H9 (cell line): ENCODE measurements at regions not wholly inside any gene's neighbourhood (a gene's known extent, or its start where the extent isn't known, plus 50 kb on each side); places are given as distances from the start of the nearest gene placed in this dataset.

Source experiments
- DNase-seq: peaks from one replicate; pipeline ENCODE4 v3.0.0-alpha.2; 2017
- H2AFZ ChIP-seq: one replicate; pipeline ENCODE4 v1.6.1; 2013; ENCODE audit warnings: mild to moderate bottlenecking, low read length, control low read depth, moderate library complexity
- H2AK5ac ChIP-seq: 2 replicates; pipeline ENCODE4 v1.6.1; 2013; ENCODE audit warnings: low read length, control low read depth, mixed read lengths; ENCODE audit not compliant: insufficient read length
- H2BK120ac ChIP-seq: one replicate; pipeline ENCODE4 v1.6.1; 2013; ENCODE audit warnings: low read depth, mild to moderate bottlenecking, low read length, control low read depth, inconsistent platforms; ENCODE audit not compliant: poor library complexity, severe bottlenecking
- H2BK12ac ChIP-seq: 2 replicates; pipeline ENCODE4 v1.6.1; 2013; ENCODE audit warnings: low read length, control low read depth, mixed read lengths, low read depth; ENCODE audit not compliant: insufficient read length
- H2BK15ac ChIP-seq: 2 replicates; pipeline ENCODE4 v1.6.1; 2013; ENCODE audit warnings: low read depth, low read length, control low read depth
- H2BK20ac ChIP-seq: one replicate; pipeline ENCODE4 v1.6.1; 2013; ENCODE audit warnings: low read depth, mild to moderate bottlenecking, low read length, control low read depth, inconsistent platforms; ENCODE audit not compliant: poor library complexity, severe bottlenecking
- H2BK5ac ChIP-seq: 2 replicates; pipeline ENCODE4 v1.6.1; 2013; ENCODE audit warnings: low read length, control low read depth, mixed read lengths; ENCODE audit not compliant: insufficient read length
- H3K14ac ChIP-seq: 2 replicates; pipeline ENCODE4 v1.6.1; 2013; ENCODE audit warnings: low read length, control low read depth; ENCODE audit not compliant: insufficient read depth
- H3K18ac ChIP-seq: 2 replicates; pipeline ENCODE4 v1.6.1; 2013; ENCODE audit warnings: low read depth, mild to moderate bottlenecking, mixed read lengths, low read length, control low read depth; ENCODE audit not compliant: insufficient read length
- H3K23ac ChIP-seq: 2 replicates; pipeline ENCODE4 v1.6.1; 2013; ENCODE audit warnings: low read length, control low read depth, mixed read lengths, low read depth; ENCODE audit not compliant: insufficient read length
- H3K23me2 ChIP-seq: 2 replicates; pipeline ENCODE4 v1.6.1; 2013; ENCODE audit warnings: low read depth, mild to moderate bottlenecking, mixed read lengths, low read length, control low read depth; ENCODE audit not compliant: insufficient read length, poor library complexity, severe bottlenecking
- H3K27ac ChIP-seq: 2 replicates; pipeline ENCODE4 v1.5.1; 2013; ENCODE audit warnings: low read length, control low read depth, mixed read lengths, low read depth; ENCODE audit not compliant: insufficient read length
- H3K27me3 ChIP-seq: 2 replicates; pipeline ENCODE4 v1.6.1; 2013; ENCODE audit warnings: low read length, control low read depth, inconsistent platforms; ENCODE audit not compliant: insufficient read depth
- H3K4ac ChIP-seq: 2 replicates; pipeline ENCODE4 v1.6.1; 2013; ENCODE audit warnings: low read depth, mild to moderate bottlenecking, control low read depth, inconsistent platforms, low read length, moderate library complexity
- H3K4me1 ChIP-seq: 2 replicates; pipeline ENCODE4 v1.6.1; 2013; ENCODE audit warnings: low read length, control low read depth, inconsistent platforms; ENCODE audit not compliant: insufficient read depth
- H3K4me2 ChIP-seq: 2 replicates; pipeline ENCODE4 v1.6.1; 2013; ENCODE audit warnings: low read length, control low read depth, mixed read lengths; ENCODE audit not compliant: insufficient read length, insufficient read depth
- H3K56ac ChIP-seq: 2 replicates; pipeline ENCODE4 v1.6.1; 2013; ENCODE audit warnings: low read depth, mild to moderate bottlenecking, mixed read lengths, low read length, control low read depth; ENCODE audit not compliant: insufficient read length
- H3K79me1 ChIP-seq: 2 replicates; pipeline ENCODE4 v1.6.1; 2013; ENCODE audit warnings: low read depth, mild to moderate bottlenecking, moderate library complexity, low read length, control low read depth, inconsistent platforms; ENCODE audit not compliant: insufficient read depth, poor library complexity, severe bottlenecking
- H3K79me2 ChIP-seq: 2 replicates; pipeline ENCODE4 v1.6.1; 2013; ENCODE audit warnings: low read length, control low read depth, inconsistent platforms; ENCODE audit not compliant: insufficient read depth
- H3K9ac ChIP-seq: 2 replicates; pipeline ENCODE4 v1.6.1; 2013; ENCODE audit warnings: low read length, control low read depth, mixed read lengths; ENCODE audit not compliant: insufficient read length; ENCODE audit errors: extremely low read depth
- H3K9me3 ChIP-seq: one replicate; pipeline ENCODE4 v1.6.1; 2013; ENCODE audit warnings: low read depth, low read length, inconsistent platforms; ENCODE audit not compliant: control insufficient read depth
- H3T11ph ChIP-seq: one replicate; pipeline ENCODE4 v1.6.1; 2013; ENCODE audit warnings: mild to moderate bottlenecking, low read length, control low read depth, inconsistent platforms
- H4K20me1 ChIP-seq: one replicate; pipeline ENCODE4 v1.6.1; 2013; ENCODE audit not compliant: control insufficient read depth, insufficient read length, insufficient read depth
- H4K5ac ChIP-seq: 2 replicates; pipeline ENCODE4 v1.6.1; 2013; ENCODE audit warnings: low read depth, mild to moderate bottlenecking, mixed read lengths, low read length, control low read depth; ENCODE audit not compliant: insufficient read length
- H4K8ac ChIP-seq: replicated peaks from 2 replicates; pipeline ENCODE4 v1.6.1; 2013; ENCODE audit warnings: low read length, control low read depth, mixed read lengths, low read depth; ENCODE audit not compliant: insufficient read length
- H4K91ac ChIP-seq: 2 replicates; pipeline ENCODE4 v1.6.1; 2013; ENCODE audit warnings: low read depth, mild to moderate bottlenecking, moderate library complexity, mixed read lengths, low read length, control low read depth; ENCODE audit not compliant: insufficient read length
- H3K27ac Mint-ChIP-seq, 3 experiments: 2 replicates in 2 of 3; 3 replicates in 1 of 3; pipeline ENCODE4 v1.8.0; 2020 to 2021; ENCODE audit warnings: mixed read lengths in 3 of 3, mild to moderate bottlenecking in 1 of 3, moderate library complexity in 1 of 3
- H3K27me3 Mint-ChIP-seq: 2 replicates; pipeline ENCODE4 v1.8.0; 2021; ENCODE audit warnings: low read depth, mild to moderate bottlenecking, moderate library complexity, mixed read lengths
- H3K36me3 Mint-ChIP-seq, 3 experiments: 2 replicates in 2 of 3; 3 replicates in 1 of 3; pipeline ENCODE4 v1.8.0; 2020 to 2021; ENCODE audit warnings: low read depth in 3 of 3, mixed read lengths in 3 of 3; ENCODE audit not compliant: insufficient read depth in 1 of 3
- H3K4me1 Mint-ChIP-seq, 2 experiments: 2 replicates each; pipeline ENCODE4 v1.8.0; 2020; ENCODE audit warnings: mixed read lengths in 2 of 2
- H3K4me3 Mint-ChIP-seq, 2 experiments: 2 replicates in 1 of 2; 3 replicates in 1 of 2; pipeline ENCODE4 v1.8.0; 2020 to 2021; ENCODE audit warnings: mild to moderate bottlenecking in 2 of 2, mixed read lengths in 2 of 2, moderate library complexity in 1 of 2
- H3K9me3 Mint-ChIP-seq, 2 experiments: 2 replicates in 1 of 2; 3 replicates in 1 of 2; pipeline ENCODE4 v1.8.0; 2020; ENCODE audit warnings: mild to moderate bottlenecking in 2 of 2, mixed read lengths in 2 of 2, moderate library complexity in 1 of 2
- WGBS: extraction: QIAGEN DNeasy Blood & Tissue Kit; methylation state at CpG from one replicate; pipeline ENCODE4 v1.1.7; 2013; ENCODE audit warnings: missing lambda C conversion rate, low lambda C conversion rate, mixed read lengths; ENCODE audit not compliant: insufficient read length; ENCODE audit errors: extremely low coverage; 5-methylcytosine and 5-hydroxymethylcytosine counted together
- TF ChIP-seq, protein P1 (sequence below): fragments of 200-600 bp; sonication (generic); conservative IDR thresholded peaks from 3 replicates; pipeline ENCODE4 v1.8.0; 2021; ENCODE audit warnings: antibody characterized with exemption, mild to moderate bottlenecking

DNA sequence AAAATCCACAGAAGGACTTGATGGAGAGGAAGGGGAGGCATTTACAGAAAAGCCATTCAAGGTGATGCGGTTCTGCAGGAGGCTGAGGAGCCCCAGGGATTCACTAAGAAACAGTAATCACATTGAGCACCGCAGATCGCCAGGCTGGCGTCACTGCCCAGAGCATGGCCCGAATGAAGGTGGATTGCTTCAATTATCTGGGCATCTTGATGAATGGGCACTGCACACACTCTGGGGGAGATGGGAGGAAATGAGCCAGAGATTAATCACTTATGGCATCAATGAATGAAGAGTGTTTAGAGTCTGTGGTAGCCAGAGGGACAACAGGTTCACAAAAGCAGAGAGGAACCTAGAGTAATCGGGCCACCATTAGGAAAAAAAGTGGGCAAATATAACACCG, 292.1 kb downstream of the ZEB1 start:
- Histone ChIP-seq H4K5ac (no peak overlapping the region), H3T11ph (no peak overlapping the region), H2BK12ac (no peak overlapping the region), H2BK15ac (no peak overlapping the region), H4K91ac (no peak overlapping the region), H2BK5ac (no peak overlapping the region), H3K9me3 (no peaks in the 10 kb centered on the region), H3K23me2 (no peaks in the 10 kb centered on the region), H3K79me2 (no peaks in the 10 kb centered on the region), H2BK20ac (no peak overlapping the region), H3K18ac (no peak overlapping the region), H3K4me1 (no peaks in the 10 kb centered on the region), H3K27me3 (no peaks in the 10 kb centered on the region), H3K4me2 (no peak overlapping the region), H3K27ac (no peak overlapping the region), H4K20me1 (no peaks in the 10 kb centered on the region), H3K14ac (no peak overlapping the region), H3K79me1 (no peaks in the 10 kb centered on the region), H2AFZ (no peak overlapping the region), H2AK5ac (no peak overlapping the region), H3K4ac (no peak overlapping the region), H3K23ac (no peak overlapping the region), H4K8ac (no peak overlapping the region), H3K9ac (no peak overlapping the region), H3K56ac (no peak overlapping the region), H2BK120ac (no peak overlapping the region)
- H3K4me1 Mint-ChIP-seq, result peaks cover 6 to 10% of the 10 kb centered on the region in 2 experiments; a peak in 3 of 4 replicates
- TF ChIP-seq, protein P1, sequence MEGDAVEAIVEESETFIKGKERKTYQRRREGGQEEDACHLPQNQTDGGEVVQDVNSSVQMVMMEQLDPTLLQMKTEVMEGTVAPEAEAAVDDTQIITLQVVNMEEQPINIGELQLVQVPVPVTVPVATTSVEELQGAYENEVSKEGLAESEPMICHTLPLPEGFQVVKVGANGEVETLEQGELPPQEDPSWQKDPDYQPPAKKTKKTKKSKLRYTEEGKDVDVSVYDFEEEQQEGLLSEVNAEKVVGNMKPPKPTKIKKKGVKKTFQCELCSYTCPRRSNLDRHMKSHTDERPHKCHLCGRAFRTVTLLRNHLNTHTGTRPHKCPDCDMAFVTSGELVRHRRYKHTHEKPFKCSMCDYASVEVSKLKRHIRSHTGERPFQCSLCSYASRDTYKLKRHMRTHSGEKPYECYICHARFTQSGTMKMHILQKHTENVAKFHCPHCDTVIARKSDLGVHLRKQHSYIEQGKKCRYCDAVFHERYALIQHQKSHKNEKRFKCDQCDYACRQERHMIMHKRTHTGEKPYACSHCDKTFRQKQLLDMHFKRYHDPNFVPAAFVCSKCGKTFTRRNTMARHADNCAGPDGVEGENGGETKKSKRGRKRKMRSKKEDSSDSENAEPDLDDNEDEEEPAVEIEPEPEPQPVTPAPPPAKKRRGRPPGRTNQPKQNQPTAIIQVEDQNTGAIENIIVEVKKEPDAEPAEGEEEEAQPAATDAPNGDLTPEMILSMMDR, result no peak
- peaks cover 1% of the 10 kb centered on the region; the same call in 1 of the 2 replicates for H3K27me3 Mint-ChIP-seq
- DNase-seq, result no peak
- no peak overlapping the region for H3K27ac Mint-ChIP-seq
- WGBS, result no CpG with 5 or more reads among the region's 7 CpGs
- H3K9me3 Mint-ChIP-seq, result peaks cover 6 to 10% of the 10 kb centered on the region in 2 experiments
- no peak overlapping the region for H3K4me3 Mint-ChIP-seq
- peaks cover 3 to 8% (median 5%) of the 10 kb centered on the region in 3 experiments; a peak in 4 of 7 replicates for H3K36me3 Mint-ChIP-seq
